H1 (cell line): ENCODE measurements at regions not wholly inside any gene's neighbourhood (a gene's known extent, or its start where the extent isn't known, plus 50 kb on each side); places are given as distances from the start of the nearest gene placed in this dataset.

Experiments used
- CTCF ChIA-PET: fragments of 300-600 bp; sonication (Branson Sonifier 250); formaldehyde crosslinking; loops from one replicate; lab custom pipeline; 2021; ENCODE audit not compliant: partially characterized antibody; lab: Charles Lee
- POLR2A ChIA-PET: fragments of 300-600 bp; sonication (Branson Sonifier 250); formaldehyde crosslinking; loops from one replicate; lab custom pipeline; 2021; ENCODE audit warnings: inconsistent platforms; ENCODE audit not compliant: partially characterized antibody; lab: Charles Lee
- DNase-seq, 2 experiments: peaks; one replicate each; pipeline versions ENCODE4 v3.0.0 to v3.0.0-alpha.2; 2010 to 2022; ENCODE audit warnings: low spot score in 2 of 2, low read depth in 1 of 2, mixed read lengths in 1 of 2
- FAIRE-seq: peaks from 2 replicates; lab custom pipeline; 2011; peaks lifted over from hg19 to GRCh38; lab: Jason Lieb, UNC
- H2AFZ ChIP-seq: 2 replicates; pipeline ENCODE4 v1.8.1; 2012; ENCODE audit warnings: low read length, inconsistent platforms
- H2AK5ac ChIP-seq: 2 replicates; pipeline ENCODE4 v1.6.1; 2013; ENCODE audit warnings: low read depth, low read length
- H2BK120ac ChIP-seq: replicated peaks from 2 replicates; pipeline ENCODE3; 2013; ENCODE audit warnings: low read depth, low read length, inconsistent platforms
- H2BK12ac ChIP-seq: 2 replicates; pipeline ENCODE4 v1.6.1; 2013; ENCODE audit warnings: low read depth, low read length
- H2BK15ac ChIP-seq: 2 replicates; pipeline ENCODE4 v1.6.1; 2013; ENCODE audit warnings: low read length
- H2BK20ac ChIP-seq: 2 replicates; pipeline ENCODE4 v1.6.1; 2013; ENCODE audit warnings: low read length
- H2BK5ac ChIP-seq: 2 replicates; pipeline ENCODE4 v1.6.1; 2013; ENCODE audit warnings: low read depth, low read length
- H3K14ac ChIP-seq: 2 replicates; pipeline ENCODE4 v1.6.1; 2013; ENCODE audit warnings: inconsistent platforms; ENCODE audit not compliant: insufficient read length
- H3K18ac ChIP-seq: 2 replicates; pipeline ENCODE4 v1.6.1; 2013; ENCODE audit warnings: low read length; ENCODE audit errors: extremely low read depth
- H3K23ac ChIP-seq: 2 replicates; pipeline ENCODE4 v1.6.1; 2013; ENCODE audit warnings: inconsistent platforms; ENCODE audit not compliant: insufficient read length
- H3K23me2 ChIP-seq: 2 replicates; pipeline ENCODE4 v1.6.1; 2013; ENCODE audit warnings: low read depth, low read length
- H3K27ac ChIP-seq: 2 replicates; pipeline ENCODE4 v1.6.1; 2011; ENCODE audit warnings: low read depth, low read length, inconsistent platforms
- H3K27me3 ChIP-seq, 4 experiments: replicated peaks in 1 of 4; 1 replicate in 1 of 4; 2 replicates in 3 of 4; pipeline versions ENCODE4 v1.6.1 to v1.8.1; 2011 to 2013; ENCODE audit warnings: low read length in 3 of 4, mild to moderate bottlenecking in 3 of 4, inconsistent platforms in 2 of 4, mixed read lengths in 2 of 4, moderate library complexity in 1 of 4; ENCODE audit not compliant: control insufficient read depth in 3 of 4, insufficient read depth in 3 of 4; ENCODE audit errors: extremely low read depth in 1 of 4
- H3K36me3 ChIP-seq, 4 experiments: 2 replicates each; pipeline versions ENCODE4 v1.6.1 to v1.8.1; 2011 to 2013; ENCODE audit warnings: mild to moderate bottlenecking in 4 of 4, low read length in 3 of 4, moderate library complexity in 2 of 4, control low read depth in 1 of 4, inconsistent platforms in 1 of 4; ENCODE audit not compliant: insufficient read depth in 4 of 4, control insufficient read depth in 2 of 4
- H3K4ac ChIP-seq: replicated peaks from 2 replicates; pipeline ENCODE3; 2013; ENCODE audit warnings: low read length, low read depth, mixed read lengths, inconsistent platforms; ENCODE audit not compliant: insufficient read length
- H3K4me1 ChIP-seq, 4 experiments: replicated peaks in 1 of 4; 1 replicate in 1 of 4; 2 replicates in 3 of 4; pipeline versions ENCODE4 v1.6.1 to v1.8.1; 2011 to 2013; ENCODE audit warnings: low read length in 3 of 4, inconsistent platforms in 2 of 4, mixed read lengths in 1 of 4; ENCODE audit not compliant: insufficient read depth in 4 of 4, control insufficient read depth in 3 of 4
- H3K4me2 ChIP-seq, 2 experiments: 2 replicates each; pipeline versions ENCODE4 v1.6.1 to v1.8.1; 2011 to 2013; ENCODE audit warnings: low read depth in 2 of 2, low read length in 2 of 2, control low read depth in 1 of 2, inconsistent platforms in 1 of 2, mild to moderate bottlenecking in 1 of 2; ENCODE audit not compliant: insufficient read depth in 1 of 2
- H3K4me3 ChIP-seq, 4 experiments: fragments of 200-600, 300-600 bp in 1 of 4; sonication (generic), shearing (Covaris generic), sonication (Bioruptor Twin) in 1 of 4; 2 replicates each; pipeline versions ENCODE4 v1.5.1 to v1.8.1; 2011 to 2016; ENCODE audit warnings: low read length in 4 of 4, low read depth in 3 of 4, control low read depth in 2 of 4, inconsistent platforms in 2 of 4, mild to moderate bottlenecking in 2 of 4, mixed read lengths in 1 of 4, moderate library complexity in 1 of 4; ENCODE audit not compliant: insufficient read depth in 2 of 4; ENCODE audit errors: extremely low read depth in 1 of 4
- H3K56ac ChIP-seq: replicated peaks from 2 replicates; pipeline ENCODE3; 2013; ENCODE audit warnings: low read depth, mild to moderate bottlenecking, mixed read lengths, low read length, inconsistent platforms; ENCODE audit not compliant: insufficient read length
- H3K79me1 ChIP-seq: 2 replicates; pipeline ENCODE4 v1.6.1; 2013; ENCODE audit warnings: low read depth, low read length, control low read depth
- H3K79me2 ChIP-seq, 2 experiments: 2 replicates each; pipeline versions ENCODE4 v1.6.1 to v1.8.1; 2012 to 2013; ENCODE audit warnings: low read length in 2 of 2, mild to moderate bottlenecking in 2 of 2, inconsistent platforms in 1 of 2; ENCODE audit not compliant: insufficient read depth in 2 of 2, control insufficient read depth in 1 of 2
- H3K9ac ChIP-seq, 4 experiments: replicated peaks in 1 of 4; 1 replicate in 1 of 4; 2 replicates in 3 of 4; pipeline versions ENCODE4 v1.6.1 to v1.8.1; 2011 to 2013; ENCODE audit warnings: low read depth in 3 of 4, low read length in 3 of 4, control low read depth in 2 of 4, mild to moderate bottlenecking in 2 of 4, moderate library complexity in 2 of 4, inconsistent platforms in 1 of 4; ENCODE audit errors: extremely low read depth in 1 of 4
- H3K9me3 ChIP-seq, 2 experiments: 2 replicates each; pipeline versions ENCODE4 v1.6.1 to v1.8.1; 2012 to 2013; ENCODE audit warnings: mild to moderate bottlenecking in 2 of 2, moderate library complexity in 2 of 2, control low read depth in 1 of 2, inconsistent platforms in 1 of 2, low read depth in 1 of 2, low read length in 1 of 2, mixed read lengths in 1 of 2; ENCODE audit not compliant: insufficient read depth in 2 of 2
- H4K20me1 ChIP-seq, 2 experiments: replicated peaks in 1 of 2; 2 replicates each; pipeline versions ENCODE3 to v1.8.1; 2011 to 2013; ENCODE audit warnings: inconsistent platforms in 2 of 2, low read length in 2 of 2, mild to moderate bottlenecking in 1 of 2; ENCODE audit not compliant: insufficient read depth in 2 of 2, control insufficient read depth in 1 of 2
- H4K5ac ChIP-seq: 2 replicates; pipeline ENCODE4 v1.6.1; 2013; ENCODE audit warnings: low read length, low read depth, mixed read lengths, inconsistent platforms; ENCODE audit not compliant: insufficient read length
- H4K8ac ChIP-seq: 2 replicates; pipeline ENCODE4 v1.8.0; 2013; ENCODE audit warnings: mild to moderate bottlenecking, moderate library complexity, low read length, inconsistent platforms; ENCODE audit not compliant: insufficient read depth; ENCODE audit errors: extremely low read depth
- H4K91ac ChIP-seq: replicated peaks from 2 replicates; pipeline ENCODE3; 2013; ENCODE audit warnings: low read length, mixed read lengths, inconsistent platforms; ENCODE audit not compliant: insufficient read length
- CHD1 ChIP-seq: IDR thresholded peaks from 2 replicates; pipeline ENCODE4 v1.6.1; 2012; ENCODE audit warnings: low read depth, low read length, improper control_type of control experiment
- EP300 ChIP-seq, 2 experiments: IDR thresholded peaks; 1 replicate in 1 of 2; 2 replicates in 1 of 2; pipeline ENCODE4 v1.6.1; 2011 to 2012; ENCODE audit warnings: low read depth in 2 of 2, low read length in 2 of 2, mild to moderate bottlenecking in 2 of 2, borderline replicate concordance in 1 of 2, inconsistent platforms in 1 of 2, moderate library complexity in 1 of 2
- MAFK ChIP-seq: IDR thresholded peaks from 2 replicates; pipeline ENCODE4 v1.6.1; 2012; ENCODE audit warnings: low read depth, mild to moderate bottlenecking, improper control_type of control experiment, low read length
- RBBP5 ChIP-seq: IDR thresholded peaks from 2 replicates; pipeline ENCODE4 v1.7.1; 2012; ENCODE audit warnings: low read depth, mild to moderate bottlenecking, inconsistent platforms, low read length, moderate library complexity, borderline replicate concordance
- RFX5 ChIP-seq: IDR thresholded peaks from 2 replicates; pipeline ENCODE4 v1.6.1; 2011; ENCODE audit warnings: low read depth, low read length, improper control_type of control experiment, borderline replicate concordance
- TCF12 ChIP-seq: IDR thresholded peaks from 2 replicates; pipeline ENCODE4 v1.6.1; 2011; ENCODE audit warnings: low read depth, mild to moderate bottlenecking, low read length
- WGBS, 2 experiments: shearing (Covaris generic) in 1 of 2; methylation state at CpG; one replicate each; pipeline versions ENCODE4 v1.1.6 to v1.1.7; 2013 to 2015; ENCODE audit warnings: low lambda C conversion rate in 2 of 2, mixed read lengths in 2 of 2, inconsistent platforms in 1 of 2, low coverage in 1 of 2, missing lambda C conversion rate in 1 of 2; ENCODE audit not compliant: insufficient replicate concordance in 2 of 2, insufficient coverage in 1 of 2, insufficient read length in 1 of 2; ENCODE audit errors: extremely low coverage in 1 of 2, missing lambda C conversion rate in 1 of 2; 5-methylcytosine and 5-hydroxymethylcytosine counted together

DNA sequence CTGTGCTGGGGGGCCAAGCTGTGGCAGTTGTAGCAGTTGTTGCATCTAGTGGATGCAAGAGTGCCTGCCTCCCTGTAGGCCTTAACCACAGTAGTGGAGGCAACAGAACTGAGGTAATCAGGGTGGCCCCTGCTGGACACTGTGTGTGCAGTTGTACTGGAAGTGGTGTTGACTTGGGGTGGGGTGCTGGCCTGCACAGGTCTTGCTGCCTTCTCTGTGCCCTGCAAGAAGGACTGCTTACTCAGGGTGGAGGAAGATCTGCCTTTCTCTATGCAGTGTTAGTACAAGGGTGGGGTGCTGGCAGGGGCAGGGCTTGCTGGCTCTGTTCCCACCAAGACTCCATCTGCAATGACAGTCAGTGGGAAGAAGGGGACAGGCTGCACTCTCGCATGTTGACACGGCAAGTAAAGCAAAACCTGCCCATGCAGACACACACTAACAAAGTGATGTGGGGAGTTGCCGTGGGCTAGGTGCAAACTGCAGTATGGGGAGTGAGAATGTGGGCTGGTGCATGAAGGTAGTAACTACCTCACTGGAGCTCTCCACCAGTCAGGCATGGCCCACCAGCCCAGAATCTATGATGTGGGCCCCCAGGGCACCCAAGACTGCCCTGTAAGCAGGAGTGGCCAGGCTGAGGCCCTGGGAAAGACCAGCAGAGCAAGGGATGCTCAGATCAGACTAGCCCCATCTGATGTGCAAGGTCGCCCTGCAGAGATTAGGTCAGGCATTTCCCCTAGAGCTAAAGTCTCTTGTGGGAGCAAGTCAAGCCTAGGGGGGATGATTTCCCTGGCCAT is 594.9 kb downstream of the TECRL start:
- Histone ChIP-seq H3K4me3 (no peak overlapping the region), H3K36me3 (no peaks in the 10 kb centered on the region), H3K27me3 (no peaks in the 10 kb centered on the region), H3K9me3 (no peaks in the 10 kb centered on the region), H3K79me1 (no peaks in the 10 kb centered on the region), H3K14ac (no peak overlapping the region), H3K23ac (no peak overlapping the region), H3K56ac (no peak overlapping the region), H2BK12ac (no peak overlapping the region), H2BK5ac (no peak overlapping the region; the same call in 1 of the 2 replicates), H2BK20ac (no peak overlapping the region), H2BK15ac (no peak overlapping the region), H3K4ac (no peak overlapping the region), H4K5ac (no peak overlapping the region), H4K8ac (peak overlapping the region; percentile 68; the same call in 1 of the 2 replicates), H3K4me2 (no peak overlapping the region), H3K9ac (no peak overlapping the region), H3K4me1 (no peaks in the 10 kb centered on the region), H3K27ac (no peak overlapping the region), H2AFZ (no peak overlapping the region), H4K91ac (no peak overlapping the region), H3K23me2 (no peaks in the 10 kb centered on the region), H2BK120ac (no peak overlapping the region), H2AK5ac (no peak overlapping the region), H3K18ac (no peak overlapping the region; the same call in 1 of the 2 replicates), H3K79me2 (no peaks in the 10 kb centered on the region), H4K20me1 (no peaks in the 10 kb centered on the region)
- ChIA-PET CTCF (no interaction called here), POLR2A (no interaction called here)
- WGBS, 2 experiments = 93% methylated on average over 4 of the region's 4 CpGs; no CpG with 5 or more reads in 1 of the 2 experiments
- DNase-seq (no peak), FAIRE-seq (no peak)
- TF ChIP-seq RBBP5 (no peak), RFX5 (no peak), EP300 (IDR thresholded peaks at IDR 0.05; ENCODE audit: borderline replicate concordance in 1 of 2, low read depth in 2 of 2, low read length in 2 of 2) (no peak), CHD1 (no peak), MAFK (no peak), TCF12 (no peak)
